OCI-LY3 (cell line): ENCODE measurements at regions not wholly inside any gene's neighbourhood (a gene's known extent, or its start where the extent isn't known, plus 50 kb on each side); places are given as distances from the start of the nearest gene placed in this dataset.

Experiments used
- H2AFZ ChIP-seq: fragments of 200-600, 300-600 bp; shearing (Covaris generic); 2 replicates; pipeline ENCODE4 v1.6.0; 2014; ENCODE audit warnings: antibody characterized with exemption, low read depth, low read length
- H3K27ac ChIP-seq: fragments of 200-600, 300-600 bp; sonication (generic); 2 replicates; pipeline ENCODE4 v1.5.1; 2014; ENCODE audit warnings: mild to moderate bottlenecking, low read length, moderate library complexity, mixed read lengths
- H3K27me3 ChIP-seq: fragments of 200-600, 300-600 bp; sonication (generic); 2 replicates; pipeline ENCODE4 v1.6.1; 2014; ENCODE audit warnings: low read depth, low read length, mixed read lengths
- H3K36me3 ChIP-seq: fragments of 200-600, 300-600 bp; sonication (generic); replicated peaks from 2 replicates; pipeline ENCODE3; 2014; ENCODE audit warnings: low read depth, low read length, mixed read lengths
- H3K4me1 ChIP-seq: fragments of 300-600, 200-600 bp; sonication (generic); 2 replicates; pipeline ENCODE4 v1.6.1; 2014; ENCODE audit warnings: low read length, mixed read lengths
- H3K4me2 ChIP-seq: fragments of 200-600, 300-600 bp; sonication (generic); 2 replicates; pipeline ENCODE4 v1.6.1; 2014; ENCODE audit warnings: low read length, mixed read lengths
- H3K4me3 ChIP-seq: fragments of 300-600, 200-600 bp; sonication (generic); 2 replicates; pipeline ENCODE4 v1.5.1; 2014; ENCODE audit warnings: antibody characterized with exemption, mild to moderate bottlenecking, low read length, moderate library complexity
- H3K79me2 ChIP-seq: fragments of 300-600, 200-600 bp; shearing (Covaris generic); 2 replicates; pipeline ENCODE4 v1.6.1; 2014; ENCODE audit warnings: mild to moderate bottlenecking, low read length, mixed read lengths
- H3K9ac ChIP-seq: fragments of 300-600, 200-600 bp; shearing (Covaris generic); 2 replicates; pipeline ENCODE4 v1.6.0; 2014; ENCODE audit warnings: mild to moderate bottlenecking, low read length, moderate library complexity
- H3K9me3 ChIP-seq: fragments of 200-600, 300-600 bp; shearing (Covaris generic); 2 replicates; pipeline ENCODE4 v1.6.1; 2014; ENCODE audit warnings: low read length, mixed read lengths; ENCODE audit not compliant: insufficient read depth
- H4K20me1 ChIP-seq: fragments of 200-600, 300-600 bp; sonication (generic); 2 replicates; pipeline ENCODE4 v1.6.1; 2016; ENCODE audit warnings: low read length, mixed read lengths; ENCODE audit not compliant: insufficient read depth
- EZH2phosphoT487 ChIP-seq: fragments of 200-600 bp; shearing (Covaris generic); IDR thresholded peaks from 2 replicates; pipeline ENCODE4 v1.6.1; 2018; ENCODE audit warnings: antibody characterized with exemption, mixed run types, low read depth
- TF ChIP-seq, protein P1 (sequence below): fragments of 200-600, 300-600 bp; sonication (generic); IDR thresholded peaks from 2 replicates; pipeline ENCODE4 v1.5.1; 2014; ENCODE audit warnings: antibody characterized with exemption, low read length, low read depth

DNA sequence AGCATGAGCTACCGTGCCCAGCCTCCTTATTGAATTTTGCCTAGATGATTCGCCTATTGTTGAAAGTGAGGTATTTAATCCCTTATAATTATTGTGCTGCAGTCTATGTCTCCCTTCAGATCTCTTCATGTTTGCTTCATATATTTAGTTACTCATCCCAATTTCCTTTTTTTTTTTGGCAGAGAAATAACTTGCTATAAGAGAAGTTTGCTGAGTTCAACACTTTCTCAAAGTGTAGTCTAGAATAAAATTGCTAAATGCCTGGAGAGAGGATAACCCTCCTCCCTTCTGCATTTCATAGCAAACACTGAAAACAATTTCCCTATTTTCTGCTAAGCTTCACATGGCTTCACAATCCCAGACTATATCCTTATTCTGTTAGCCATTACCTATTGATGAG, 136.6 kb upstream of the CD180 start:
- H2AFZ ChIP-seq: no peak overlapping the region
- H3K4me3 ChIP-seq: no peak overlapping the region
- TF ChIP-seq, protein P1, sequence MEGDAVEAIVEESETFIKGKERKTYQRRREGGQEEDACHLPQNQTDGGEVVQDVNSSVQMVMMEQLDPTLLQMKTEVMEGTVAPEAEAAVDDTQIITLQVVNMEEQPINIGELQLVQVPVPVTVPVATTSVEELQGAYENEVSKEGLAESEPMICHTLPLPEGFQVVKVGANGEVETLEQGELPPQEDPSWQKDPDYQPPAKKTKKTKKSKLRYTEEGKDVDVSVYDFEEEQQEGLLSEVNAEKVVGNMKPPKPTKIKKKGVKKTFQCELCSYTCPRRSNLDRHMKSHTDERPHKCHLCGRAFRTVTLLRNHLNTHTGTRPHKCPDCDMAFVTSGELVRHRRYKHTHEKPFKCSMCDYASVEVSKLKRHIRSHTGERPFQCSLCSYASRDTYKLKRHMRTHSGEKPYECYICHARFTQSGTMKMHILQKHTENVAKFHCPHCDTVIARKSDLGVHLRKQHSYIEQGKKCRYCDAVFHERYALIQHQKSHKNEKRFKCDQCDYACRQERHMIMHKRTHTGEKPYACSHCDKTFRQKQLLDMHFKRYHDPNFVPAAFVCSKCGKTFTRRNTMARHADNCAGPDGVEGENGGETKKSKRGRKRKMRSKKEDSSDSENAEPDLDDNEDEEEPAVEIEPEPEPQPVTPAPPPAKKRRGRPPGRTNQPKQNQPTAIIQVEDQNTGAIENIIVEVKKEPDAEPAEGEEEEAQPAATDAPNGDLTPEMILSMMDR: no peak
- TF ChIP-seq EZH2phosphoT487: no peak
- no peaks in the 10 kb centered on the region for H3K4me1 ChIP-seq
- no peaks in the 10 kb centered on the region for H3K27me3 ChIP-seq
- no peak overlapping the region for H3K4me2 ChIP-seq
- H3K36me3 ChIP-seq: no peaks in the 10 kb centered on the region
- H3K79me2 ChIP-seq: no peaks in the 10 kb centered on the region
- H3K9me3 ChIP-seq: no peaks in the 10 kb centered on the region
- no peak overlapping the region for H3K27ac ChIP-seq
- no peaks in the 10 kb centered on the region for H4K20me1 ChIP-seq
- H3K9ac ChIP-seq: no peak overlapping the region

DNA sequence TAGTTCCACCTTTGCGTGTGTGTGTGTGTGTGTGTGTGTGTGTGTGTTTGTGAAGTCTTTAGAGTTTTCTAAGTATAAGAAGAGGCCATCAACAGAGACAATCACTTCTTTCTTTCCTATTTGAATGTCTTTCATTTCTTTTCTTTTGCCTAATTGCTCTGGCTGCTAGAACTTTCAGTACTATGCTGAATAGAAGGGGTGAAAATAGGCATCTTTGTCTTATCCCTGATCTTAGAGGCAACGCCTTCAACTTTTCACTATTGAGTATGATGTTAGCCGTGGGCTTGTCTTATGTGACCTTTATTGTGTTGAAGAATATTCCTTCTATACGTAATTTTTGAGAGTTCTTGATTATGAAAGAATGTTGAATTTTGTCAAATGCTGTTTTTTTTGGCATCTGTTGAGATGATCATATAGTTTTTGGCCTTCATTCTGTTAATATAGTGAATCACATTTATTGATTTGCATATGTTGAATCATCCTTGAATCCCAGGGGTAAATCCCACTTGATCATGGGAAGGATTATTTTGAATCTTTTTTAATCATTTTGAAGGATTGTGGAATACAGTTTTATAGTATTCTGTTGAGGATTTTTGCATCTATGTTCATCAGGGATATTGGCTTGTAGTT, 134.8 kb upstream of the CD180 start:
- no peak overlapping the region for H3K9ac ChIP-seq
- H4K20me1 ChIP-seq: no peaks in the 10 kb centered on the region
- no peaks in the 10 kb centered on the region for H3K36me3 ChIP-seq
- no peaks in the 10 kb centered on the region for H3K79me2 ChIP-seq
- no peaks in the 10 kb centered on the region for H3K9me3 ChIP-seq
- no peak overlapping the region for H3K4me2 ChIP-seq
- H2AFZ ChIP-seq: no peak overlapping the region
- H3K27me3 ChIP-seq: no peaks in the 10 kb centered on the region
- no peaks in the 10 kb centered on the region for H3K4me1 ChIP-seq
- TF ChIP-seq EZH2phosphoT487: no peak
- TF ChIP-seq, protein P1: no peak
- H3K27ac ChIP-seq: no peak overlapping the region
- H3K4me3 ChIP-seq: no peak overlapping the region

DNA sequence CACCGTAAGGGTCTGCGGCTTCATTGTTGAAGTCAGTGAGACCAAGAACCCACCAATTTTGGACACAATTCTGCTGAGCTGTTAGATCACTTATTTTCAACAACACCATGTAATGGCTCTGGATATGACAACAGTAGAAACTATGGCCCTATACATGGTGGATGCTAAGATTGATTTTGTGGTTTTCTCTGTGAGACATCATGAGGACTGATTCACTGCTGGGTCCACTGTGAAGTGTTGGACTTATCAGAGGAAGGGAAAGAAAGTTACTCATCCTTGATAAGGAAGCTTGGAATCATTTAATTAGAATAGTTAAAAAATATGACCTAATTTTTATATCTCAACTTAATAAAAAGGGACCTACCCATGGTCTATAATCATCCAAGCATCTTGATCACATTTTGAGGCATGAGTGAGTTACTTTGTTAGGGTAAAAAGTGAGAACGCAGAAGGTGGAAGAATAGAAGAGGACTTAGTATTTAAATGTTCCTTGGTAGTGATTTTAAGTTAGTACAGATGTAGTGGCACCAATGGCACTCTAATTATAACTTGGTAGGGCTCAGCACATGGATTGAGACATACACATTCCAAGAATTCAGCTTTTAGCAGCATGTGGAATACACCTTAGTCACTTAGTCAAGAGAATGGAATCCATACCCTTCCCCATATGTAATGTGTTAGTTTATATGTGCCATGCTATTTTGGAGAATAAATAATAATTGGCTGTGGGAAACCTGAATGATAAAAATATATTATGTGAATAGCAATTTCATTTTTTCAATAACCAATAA, 123.5 kb upstream of the CD180 start:
- H3K79me2 ChIP-seq: no peaks in the 10 kb centered on the region
- H3K36me3 ChIP-seq: no peaks in the 10 kb centered on the region
- no peak overlapping the region for H3K27ac ChIP-seq
- H2AFZ ChIP-seq: no peak overlapping the region
- H3K9ac ChIP-seq: no peak overlapping the region
- H3K4me3 ChIP-seq: no peak overlapping the region
- TF ChIP-seq, protein P1: no peak
- TF ChIP-seq EZH2phosphoT487: no peak
- peaks cover 7% of the 10 kb centered on the region for H3K4me1 ChIP-seq
- H4K20me1 ChIP-seq: no peaks in the 10 kb centered on the region
- no peaks in the 10 kb centered on the region for H3K27me3 ChIP-seq
- no peaks in the 10 kb centered on the region for H3K9me3 ChIP-seq
- no peak overlapping the region for H3K4me2 ChIP-seq

DNA sequence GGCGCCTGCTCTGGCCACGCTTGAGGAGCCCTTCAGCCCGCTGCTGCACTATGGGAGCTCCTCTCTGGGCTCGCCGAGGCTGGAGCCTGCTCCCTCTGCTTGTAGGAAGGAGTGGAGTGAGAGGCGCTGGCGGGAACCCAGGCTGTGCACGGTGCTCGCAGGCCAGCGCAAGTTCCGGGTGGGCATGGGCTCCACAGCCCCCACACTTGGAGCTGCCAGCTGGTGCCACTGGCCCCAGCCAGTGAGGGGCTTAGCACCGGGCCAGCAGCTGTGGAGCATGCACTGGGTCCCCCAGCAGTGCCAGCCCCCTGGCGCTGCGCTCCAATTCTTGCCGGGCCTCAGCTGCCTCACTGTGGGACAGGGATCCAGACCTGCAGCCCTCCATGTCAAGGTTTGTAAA, 122.1 kb upstream of the CD180 start:
- Histone ChIP-seq H3K27ac (no peak overlapping the region), H3K4me2 (no peak overlapping the region), H3K9me3 (no peaks in the 10 kb centered on the region), H3K79me2 (no peaks in the 10 kb centered on the region), H3K4me3 (no peak overlapping the region), H3K4me1 (peaks cover 7% of the 10 kb centered on the region), H3K27me3 (no peaks in the 10 kb centered on the region), H2AFZ (no peak overlapping the region), H4K20me1 (no peaks in the 10 kb centered on the region), H3K36me3 (no peaks in the 10 kb centered on the region), H3K9ac (no peak overlapping the region)
- TF ChIP-seq EZH2phosphoT487: no peak
- TF ChIP-seq, protein P1: no peak
